ENCODE measurements at regions not wholly inside any gene's neighbourhood (a gene's known extent, or its start where the extent isn't known, plus 50 kb on each side); places are given as distances from the start of the nearest gene placed in this dataset.

DNA sequence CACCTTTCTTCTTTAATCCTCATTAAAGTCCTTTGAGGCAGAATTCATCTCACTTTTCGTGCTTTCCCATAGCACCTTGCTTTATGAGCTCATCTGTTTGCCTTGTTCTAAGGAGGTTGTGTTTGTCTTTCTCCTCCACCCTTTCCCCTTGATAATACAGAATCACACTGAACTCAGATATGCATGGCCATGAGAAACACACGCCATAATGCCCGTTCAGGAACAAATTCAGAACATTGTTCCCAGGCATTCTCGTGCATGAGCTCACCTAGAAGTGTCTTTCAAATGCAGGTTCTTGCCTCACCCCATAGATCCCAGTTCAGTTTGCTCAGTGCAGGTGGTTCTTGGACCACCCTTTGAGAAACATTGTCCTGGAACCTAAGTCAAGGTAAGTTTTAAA is 71.1 kb downstream of the TMEM114 start:
- no peak for DNase-seq

GRCh38 chr16:8517280-8517679 is 73.0 kb downstream of the TMEM114 start:
- DNase-seq = no peak

DNA sequence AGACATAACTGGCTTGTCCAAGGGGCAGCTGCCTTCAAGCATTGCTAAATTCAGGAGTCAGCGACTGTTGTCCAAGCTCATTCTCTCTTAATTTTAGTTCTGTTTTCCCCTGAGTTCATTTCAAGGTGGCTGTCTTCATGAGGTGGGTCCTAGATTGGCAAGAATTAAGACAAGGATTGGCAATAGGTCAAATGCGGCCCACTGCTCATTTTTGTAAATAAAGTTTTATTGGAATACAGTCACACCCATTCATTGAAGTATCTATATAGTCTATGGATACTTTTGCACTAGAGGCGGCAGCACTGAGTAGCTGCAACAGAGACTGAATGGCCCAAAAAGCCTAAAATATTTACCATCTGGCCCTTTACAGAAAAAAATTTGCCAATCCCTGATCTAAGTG is 73.8 kb downstream of the TMEM114 start:
- no peak for DNase-seq

- DNase-seq = no peak
Observed at GRCh38 chr16:8512941-8513624, 77.2 kb downstream of the TMEM114 start.

GRCh38 chr16:8511464-8511863 is 78.8 kb downstream of the TMEM114 start:
- DNase-seq = no peak

- no peak for DNase-seq
Observed at GRCh38 chr16:8510160-8510559, 80.2 kb downstream of the TMEM114 start.

GRCh38 chr16:8505327-8505991 is 84.9 kb downstream of the TMEM114 start:
- DNase-seq = no peak

DNA sequence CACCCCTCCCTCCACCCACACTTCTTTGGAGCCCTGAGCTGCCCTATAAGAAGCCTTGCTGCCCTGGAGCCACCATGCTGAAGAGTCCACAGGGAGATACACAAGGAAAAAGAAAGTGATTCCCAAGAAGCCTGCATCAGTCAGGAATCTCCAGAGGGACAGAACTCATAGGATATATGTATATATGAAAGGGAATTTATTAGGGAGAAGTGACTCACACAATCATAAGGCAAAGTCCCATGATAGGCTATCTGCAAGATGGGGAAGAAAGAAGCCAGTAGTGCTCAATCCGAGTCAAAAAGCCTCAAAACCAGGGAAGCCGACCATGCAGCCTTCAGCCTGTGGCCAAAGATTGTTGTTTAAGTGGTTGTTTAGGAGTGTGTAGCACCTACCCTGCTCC is 87.9 kb downstream of the TMEM114 start:
- no peak for DNase-seq

DNA sequence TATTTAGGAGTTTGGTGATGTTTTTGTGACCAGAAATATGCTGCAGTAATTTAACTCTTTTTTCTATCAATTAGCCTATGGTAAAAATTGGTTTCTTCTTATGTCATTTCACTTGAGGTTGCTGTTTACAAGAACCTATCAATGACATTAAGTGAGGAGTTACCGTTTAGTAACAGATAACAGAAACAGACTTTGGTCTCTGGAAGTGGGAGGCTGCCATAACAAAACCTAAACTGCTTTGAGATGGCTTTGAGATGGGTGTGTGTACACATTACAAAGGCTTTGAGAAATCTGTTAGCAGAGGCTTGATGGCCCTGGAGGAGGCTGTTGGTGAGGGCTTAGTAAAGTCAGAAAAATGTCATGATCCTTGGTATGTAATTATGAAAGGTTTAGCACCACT is 90.0 kb downstream of the TMEM114 start:
- DNase-seq = no peak

DNA sequence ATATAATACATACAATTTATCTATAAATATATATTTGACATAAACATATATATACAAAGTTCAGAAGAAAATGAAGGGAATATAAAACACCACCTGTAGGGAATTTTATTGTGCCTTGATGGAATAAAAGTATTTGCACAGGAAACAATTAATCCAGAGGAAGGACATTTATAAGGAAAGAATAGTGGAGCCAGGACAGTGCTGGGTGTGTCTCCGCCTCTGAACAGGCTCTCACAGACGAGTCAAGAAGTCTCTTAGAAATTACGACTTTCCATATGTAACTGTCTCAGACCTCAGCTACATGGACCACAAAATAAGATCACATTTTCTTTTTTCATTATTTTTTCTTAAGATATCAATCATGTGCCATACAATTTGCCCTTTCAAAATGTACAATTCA is 93.9 kb downstream of the TMEM114 start:
- no peak for DNase-seq

DNA sequence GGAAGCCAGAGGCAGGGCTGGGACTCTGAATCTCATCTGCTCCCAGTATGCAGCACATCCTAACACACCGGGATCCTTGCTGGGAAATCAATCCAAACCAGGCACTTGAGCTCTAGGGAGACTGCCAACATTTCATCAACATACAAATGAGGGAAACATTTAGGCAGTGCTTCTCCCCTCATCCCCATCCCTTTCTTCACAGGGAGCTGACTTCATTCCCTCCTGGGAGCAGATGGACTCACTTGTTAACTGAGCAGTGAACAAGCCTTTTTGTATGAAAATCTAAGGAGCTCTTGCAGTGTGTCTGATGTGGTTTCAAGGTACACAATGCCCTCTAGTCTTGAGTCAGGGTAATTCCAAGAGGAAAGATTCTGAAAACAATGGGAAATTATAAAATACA is 96.3 kb downstream of the TMEM114 start:
- DNase-seq = peak; percentile 40

GRCh38 chr16:8492690-8493089 is 97.6 kb downstream of the TMEM114 start:
- no peak for DNase-seq

GRCh38 chr16:8489580-8489979 is 100.7 kb downstream of the TMEM114 start:
- DNase-seq = peak; percentile 24

DNA sequence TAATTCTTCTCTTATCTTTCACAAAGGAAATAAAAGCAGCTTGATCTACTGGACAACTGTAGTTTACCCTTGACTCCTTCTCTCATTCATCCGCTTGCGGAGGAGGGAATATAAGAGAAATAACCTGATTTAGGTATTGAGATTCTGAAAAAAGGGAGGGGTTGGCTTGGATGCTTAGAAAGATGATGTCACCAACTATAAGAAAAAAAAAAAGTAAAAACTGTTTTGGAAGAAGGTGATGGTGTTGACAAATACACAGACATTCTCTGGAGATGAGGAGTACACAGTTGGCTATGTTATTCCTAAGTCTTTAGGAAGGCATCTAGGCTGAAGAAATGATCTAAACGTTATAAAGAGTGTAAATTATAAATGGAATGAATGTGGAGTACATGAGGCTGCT is 103.3 kb downstream of the TMEM114 start:
- DNase-seq = no peak

DNA sequence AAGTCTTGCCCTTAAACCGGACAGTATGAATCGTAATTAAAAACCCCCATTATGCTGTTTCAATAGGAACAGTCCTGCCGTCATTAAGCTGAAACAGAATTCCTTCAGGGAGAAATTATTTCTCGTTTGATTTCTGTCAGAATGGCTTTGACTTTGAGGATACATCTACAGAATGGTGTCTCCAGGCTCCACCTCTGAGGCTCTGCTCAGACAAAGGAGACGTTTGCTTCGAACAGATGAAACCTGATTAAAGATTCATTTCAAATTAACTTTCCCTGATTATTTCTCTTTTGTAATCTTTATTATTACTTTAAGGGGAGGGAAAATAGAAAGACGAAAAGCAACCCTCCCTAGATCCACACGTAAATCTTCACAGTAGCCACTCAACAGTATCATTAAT is 106.9 kb downstream of the TMEM114 start:
- DNase-seq = no peak

DNA sequence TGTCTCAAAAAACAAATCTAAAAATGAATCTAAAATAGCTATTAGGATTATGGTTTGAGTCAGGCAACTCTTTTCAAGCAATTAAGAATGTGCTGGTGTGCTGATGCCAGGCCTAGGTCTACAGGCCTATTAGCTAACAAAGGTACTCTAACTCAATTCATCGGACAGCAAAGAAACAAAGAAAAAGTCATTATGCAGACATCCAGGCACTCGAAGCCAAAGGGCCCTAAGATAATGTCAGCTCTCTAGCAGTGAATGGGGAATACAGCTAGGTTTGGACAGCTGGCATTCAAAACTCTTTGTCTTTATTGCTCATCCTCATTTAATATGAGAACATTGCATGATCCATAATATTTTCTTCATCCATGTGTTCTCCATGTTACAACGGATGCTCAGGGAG is 108.5 kb downstream of the TMEM114 start:
- DNase-seq = no peak

GRCh38 chr16:8476824-8477223 is 113.5 kb downstream of the TMEM114 start:
- no peak for DNase-seq

DNA sequence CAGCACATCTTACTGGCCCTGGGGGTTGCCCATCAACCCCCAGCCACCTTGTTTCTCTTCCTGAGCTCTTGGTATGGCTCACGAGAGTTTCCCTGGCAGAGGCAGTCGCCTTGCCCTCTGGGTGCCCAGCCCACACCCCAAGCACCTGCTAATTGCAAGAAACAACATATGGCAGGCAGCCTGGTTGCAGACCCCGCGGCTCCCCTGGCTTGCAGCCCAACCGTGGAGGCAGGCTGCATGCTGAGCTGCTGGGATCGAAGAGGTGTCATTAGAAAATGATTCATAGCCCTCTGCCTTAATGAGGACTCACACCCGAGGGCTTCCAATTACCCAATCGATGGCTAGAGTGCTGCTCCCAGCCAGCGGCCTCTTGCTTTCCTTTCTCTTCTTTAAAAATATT is 115.7 kb downstream of the TMEM114 start:
- peak; percentile 39 for DNase-seq

GRCh38 chr16:8469102-8469778 is 121.1 kb downstream of the TMEM114 start:
- DNase-seq = no peak

DNA sequence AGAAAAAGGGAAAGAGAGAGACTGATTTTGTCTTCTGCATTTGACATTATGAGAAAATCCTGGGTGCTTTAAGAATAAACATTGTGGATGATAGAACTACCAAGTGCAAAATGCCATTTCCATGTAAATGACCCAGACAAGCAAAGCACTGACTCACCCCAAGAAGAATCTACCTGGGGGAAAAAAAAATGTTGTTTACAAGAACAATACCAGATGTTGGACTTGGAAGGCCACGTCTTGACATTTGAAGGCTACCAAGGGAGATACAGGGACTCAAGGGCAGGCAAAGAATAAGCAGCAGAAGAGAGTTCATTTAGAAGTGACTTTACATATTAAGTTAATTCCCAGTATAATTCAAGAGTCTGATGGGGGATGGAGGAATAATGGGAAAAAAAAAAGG is 125.3 kb downstream of the TMEM114 start:
- DNase-seq = no peak

DNA sequence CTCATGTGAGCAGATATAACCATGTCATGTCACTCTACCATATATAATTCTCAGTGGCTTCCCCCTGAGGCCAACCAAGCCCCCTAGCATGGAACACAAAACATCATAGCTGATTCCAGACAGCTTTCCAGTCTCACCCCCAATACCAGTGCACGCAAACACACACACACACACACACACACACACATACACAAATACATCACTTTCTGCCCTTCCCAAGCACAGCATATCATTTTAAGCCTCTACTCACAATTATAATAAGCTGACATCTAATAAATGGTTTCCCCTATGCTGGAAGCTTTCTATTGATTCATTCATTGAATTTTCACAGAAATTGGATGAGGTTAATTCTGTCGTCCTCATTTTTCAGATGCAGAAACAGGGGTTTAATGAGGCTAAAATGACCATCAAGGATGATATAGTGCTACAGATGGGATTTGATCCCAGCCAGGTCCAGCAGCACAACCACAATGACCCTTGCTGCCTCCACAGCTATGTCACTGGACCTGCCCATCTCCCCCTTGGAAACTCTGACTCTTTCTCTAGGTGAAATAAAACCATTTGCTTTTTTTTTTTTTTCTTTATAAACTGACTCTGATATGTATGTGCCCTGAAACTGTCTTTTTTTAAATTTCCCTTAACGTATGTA is 131.1 kb downstream of the TMEM114 start:
- DNase-seq = no peak

DNA sequence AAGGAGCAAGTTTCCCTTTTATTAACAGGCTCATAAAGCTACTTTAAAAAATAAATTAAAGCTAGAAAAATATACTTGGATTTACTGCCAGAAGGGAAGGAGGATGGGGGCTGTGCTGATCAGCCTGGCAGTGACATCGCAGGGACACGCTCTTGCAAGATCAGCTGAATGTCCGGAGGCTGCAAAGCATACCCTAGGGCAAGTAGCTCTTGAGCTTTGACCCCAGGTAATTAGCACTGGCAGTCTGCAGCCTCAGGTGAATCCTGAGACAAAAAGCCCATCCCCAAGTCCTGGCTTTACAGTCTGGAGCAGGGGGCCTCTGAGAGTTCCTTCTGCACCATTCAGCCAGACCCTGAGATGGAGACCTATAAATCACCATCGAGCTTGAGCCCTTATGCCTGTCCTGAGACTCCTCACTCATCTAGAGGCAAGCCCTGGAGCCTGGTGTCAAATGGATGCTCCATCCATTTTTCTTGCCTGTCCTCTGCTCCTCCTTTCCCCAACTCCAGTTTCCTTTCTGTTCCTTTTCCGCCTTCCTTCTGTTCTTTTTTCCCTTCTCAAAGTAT is 131.7 kb downstream of the TMEM114 start:
- no peak for DNase-seq

DNA sequence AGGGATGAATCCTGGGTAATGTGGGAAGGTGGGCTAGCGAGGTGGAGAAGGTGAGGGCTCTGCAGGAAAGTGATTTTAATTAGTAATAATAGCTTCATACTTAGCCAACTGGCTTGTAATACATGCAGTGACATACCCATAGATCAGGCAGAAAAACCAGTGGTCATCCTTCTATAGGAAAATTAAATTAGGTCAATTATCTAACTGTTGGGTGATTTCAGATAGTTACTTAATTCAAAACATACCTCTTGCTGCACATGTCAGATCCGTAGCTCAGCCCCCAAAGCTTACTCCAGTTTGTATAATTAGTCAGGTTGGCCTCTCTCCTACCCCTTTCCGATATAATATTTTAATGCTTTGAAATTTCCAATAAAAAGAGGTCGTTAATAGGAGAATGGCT is 137.0 kb downstream of the TMEM114 start:
- no peak for DNase-seq
